ENCODE measurements at regions not wholly inside any gene's neighbourhood (a gene's known extent, or its start where the extent isn't known, plus 50 kb on each side); places are given as distances from the start of the nearest gene placed in this dataset.

GRCh38 chr11:80826808-80827207, 1386.0 kb upstream of the TENM4 start:
- Mint-ChIP-seq H3K36me3 (ENCODE audit: low read depth) (no peaks in the 10 kb centered on the region), H3K27me3 (no peaks in the 10 kb centered on the region), H3K9me3 (no peaks in the 10 kb centered on the region), H3K27ac (no peak overlapping the region), H3K4me3 (no peak overlapping the region), H3K4me1 (ENCODE audit: low read depth) (no peaks in the 10 kb centered on the region)
- TF ChIP-seq CTCF (IDR thresholded peaks at IDR 0.05) = no peak
- DNase-seq (no peak), ATAC-seq (no peak)
- intact Hi-C loops (cut with micrococcal nuclease) = no loop called here
- CTCF ChIA-PET = no interaction called here
- POLR2A ChIA-PET = no interaction called here

- intact Hi-C loops (cut with micrococcal nuclease) = no loop called here
- ChIA-PET CTCF (no interaction called here), POLR2A (no interaction called here)
- ATAC-seq (no peak), DNase-seq (no peak)
- Mint-ChIP-seq H3K27me3 (no peaks in the 10 kb centered on the region), H3K27ac (no peak overlapping the region), H3K4me3 (no peak overlapping the region), H3K4me1 (ENCODE audit: low read depth) (no peaks in the 10 kb centered on the region), H3K36me3 (ENCODE audit: low read depth) (no peaks in the 10 kb centered on the region), H3K9me3 (no peaks in the 10 kb centered on the region)
- no peak for TF ChIP-seq CTCF (IDR thresholded peaks at IDR 0.05)
These were observed 1381.5 kb upstream of the TENM4 start for GRCh38 chr11:80822308-80822707.

- ChIA-PET POLR2A (no interaction called here), CTCF (no interaction called here)
- TF ChIP-seq CTCF (IDR thresholded peaks at IDR 0.05) = no peak
- ATAC-seq (no peak), DNase-seq (no peak)
- Mint-ChIP-seq H3K4me1 (ENCODE audit: low read depth) (no peaks in the 10 kb centered on the region), H3K27me3 (no peaks in the 10 kb centered on the region), H3K27ac (no peak overlapping the region), H3K9me3 (peaks cover 2% of the 10 kb centered on the region), H3K4me3 (no peak overlapping the region), H3K36me3 (ENCODE audit: low read depth) (no peaks in the 10 kb centered on the region)
- intact Hi-C loops (cut with micrococcal nuclease) = no loop called here
These were observed 1378.4 kb upstream of the TENM4 start for GRCh38 chr11:80819271-80819670.

- no peaks in the 10 kb centered on the region for H3K27me3 Mint-ChIP-seq
- no peak for TF ChIP-seq CTCF (IDR thresholded peaks at IDR 0.05)
- H3K27ac Mint-ChIP-seq = no peak overlapping the region
- H3K9me3 Mint-ChIP-seq = peaks cover 3% of the 10 kb centered on the region
- no peak overlapping the region for H3K4me3 Mint-ChIP-seq
- ATAC-seq (no peak), DNase-seq (no peak)
- CTCF ChIA-PET = no interaction called here
- intact Hi-C loops (cut with micrococcal nuclease) = no loop called here
- H3K4me1 Mint-ChIP-seq (ENCODE audit: low read depth) = no peaks in the 10 kb centered on the region
- POLR2A ChIA-PET = no interaction called here
- no peaks in the 10 kb centered on the region for H3K36me3 Mint-ChIP-seq (ENCODE audit: low read depth)
These were observed 1376.1 kb upstream of the TENM4 start for GRCh38 chr11:80816966-80817365.

GRCh38 chr11:80816454-80816847, 1375.6 kb upstream of the TENM4 start:
- Mint-ChIP-seq H3K27ac (no peak overlapping the region), H3K9me3 (peaks cover 3% of the 10 kb centered on the region), H3K4me3 (no peak overlapping the region), H3K4me1 (ENCODE audit: low read depth) (no peaks in the 10 kb centered on the region), H3K27me3 (no peaks in the 10 kb centered on the region), H3K36me3 (ENCODE audit: low read depth) (no peaks in the 10 kb centered on the region)
- no peak for TF ChIP-seq CTCF (IDR thresholded peaks at IDR 0.05)
- POLR2A ChIA-PET = no interaction called here
- no peak for DNase-seq
- intact Hi-C loops (cut with micrococcal nuclease) = no loop called here
- CTCF ChIA-PET = no interaction called here
- no peak for ATAC-seq
